ENCODE measurements at regions not wholly inside any gene's neighbourhood (a gene's known extent, or its start where the extent isn't known, plus 50 kb on each side); places are given as distances from the start of the nearest gene placed in this dataset.

DNA sequence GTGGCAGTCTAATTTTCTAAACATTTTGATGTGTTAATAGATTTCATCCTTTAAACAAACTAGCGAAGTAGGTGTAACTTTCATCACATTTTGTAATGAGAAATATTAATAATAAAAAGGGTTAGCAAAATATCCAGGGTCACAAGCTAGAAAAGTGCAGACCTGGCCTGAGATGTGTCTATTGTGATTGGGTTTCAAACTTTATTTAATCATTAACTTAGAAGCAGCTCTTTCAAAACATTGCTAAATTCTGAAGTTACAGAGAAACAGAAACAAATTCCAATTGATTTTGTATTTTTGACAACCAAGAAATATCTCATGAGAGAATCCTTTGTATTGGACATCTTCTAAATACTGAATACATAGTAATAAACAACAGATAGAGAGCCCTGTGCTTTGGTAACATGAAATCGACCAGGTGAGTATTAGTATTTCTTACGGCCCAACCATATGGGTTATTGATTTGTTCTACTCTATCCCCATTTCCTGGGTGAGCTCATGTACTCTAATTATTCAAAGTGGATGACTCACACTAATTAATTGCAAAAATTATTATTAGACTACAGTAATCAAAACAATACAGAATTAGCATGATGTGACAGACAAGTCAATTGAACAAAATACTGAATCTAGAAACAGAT, 1093.8 kb upstream of the AGA start:
- Histone ChIP-seq H2AFZ (ENCODE audit: insufficient read depth, low read depth, low read length, poor library complexity, severe bottlenecking) (no peak overlapping the region), H3K9me3 (replicated peaks in 1 of 2; ENCODE audit: control insufficient read depth in 1 of 2, insufficient read depth in 1 of 2, low read length in 2 of 2) (no peaks in the 10 kb centered on the region), H4K20me1 (ENCODE audit: insufficient read depth, low read length) (no peaks in the 10 kb centered on the region), H3K27me3 (ENCODE audit: control insufficient read depth in 2 of 2, insufficient read depth in 2 of 2, low read length in 2 of 2) (no peaks in the 10 kb centered on the region), H3K4me1 (ENCODE audit: control insufficient read depth in 1 of 2, insufficient read depth in 2 of 2, low read length in 2 of 2) (no peaks in the 10 kb centered on the region), H3K27ac (ENCODE audit: low read depth in 1 of 2, low read length in 2 of 2) (no peak overlapping the region), H3K4me3 (replicated peaks in 1 of 3; ENCODE audit: low read depth in 2 of 3, low read length in 3 of 3) (no peak overlapping the region), H3K4me2 (replicated peaks; ENCODE audit: extremely low read depth, low read length, poor library complexity, severe bottlenecking) (no peak overlapping the region), H3K9ac (ENCODE audit: insufficient read depth, low read length, poor library complexity, severe bottlenecking) (no peak overlapping the region), H3K36me3 (replicated peaks in 1 of 2; ENCODE audit: control insufficient read depth in 1 of 2, insufficient read depth in 2 of 2, low read length in 2 of 2) (no peaks in the 10 kb centered on the region), H3K79me2 (ENCODE audit: insufficient read depth, low read length) (no peaks in the 10 kb centered on the region)
- Mint-ChIP-seq H3K27ac (no peak overlapping the region), H3K9me3 (peaks cover under 1 to 14% (median 6%) of the 10 kb centered on the region in 7 donors), H3K4me3 (no peak overlapping the region), H3K4me1 (no peaks in the 10 kb centered on the region), H3K27me3 (ENCODE audit: low read depth in 3 of 3) (no peaks in the 10 kb centered on the region), H3K36me3 (no peaks in the 10 kb centered on the region)
- WGBS (ENCODE audit: insufficient coverage), result no CpG with 5 or more reads among the region's 3 CpGs
- TF ChIP-seq, protein P1, sequence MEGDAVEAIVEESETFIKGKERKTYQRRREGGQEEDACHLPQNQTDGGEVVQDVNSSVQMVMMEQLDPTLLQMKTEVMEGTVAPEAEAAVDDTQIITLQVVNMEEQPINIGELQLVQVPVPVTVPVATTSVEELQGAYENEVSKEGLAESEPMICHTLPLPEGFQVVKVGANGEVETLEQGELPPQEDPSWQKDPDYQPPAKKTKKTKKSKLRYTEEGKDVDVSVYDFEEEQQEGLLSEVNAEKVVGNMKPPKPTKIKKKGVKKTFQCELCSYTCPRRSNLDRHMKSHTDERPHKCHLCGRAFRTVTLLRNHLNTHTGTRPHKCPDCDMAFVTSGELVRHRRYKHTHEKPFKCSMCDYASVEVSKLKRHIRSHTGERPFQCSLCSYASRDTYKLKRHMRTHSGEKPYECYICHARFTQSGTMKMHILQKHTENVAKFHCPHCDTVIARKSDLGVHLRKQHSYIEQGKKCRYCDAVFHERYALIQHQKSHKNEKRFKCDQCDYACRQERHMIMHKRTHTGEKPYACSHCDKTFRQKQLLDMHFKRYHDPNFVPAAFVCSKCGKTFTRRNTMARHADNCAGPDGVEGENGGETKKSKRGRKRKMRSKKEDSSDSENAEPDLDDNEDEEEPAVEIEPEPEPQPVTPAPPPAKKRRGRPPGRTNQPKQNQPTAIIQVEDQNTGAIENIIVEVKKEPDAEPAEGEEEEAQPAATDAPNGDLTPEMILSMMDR (IDR thresholded peaks at IDR 0.05), result no peak
- intact Hi-C loops (cut with micrococcal nuclease), result no loop called here
- no peak for DNase-seq

DNA sequence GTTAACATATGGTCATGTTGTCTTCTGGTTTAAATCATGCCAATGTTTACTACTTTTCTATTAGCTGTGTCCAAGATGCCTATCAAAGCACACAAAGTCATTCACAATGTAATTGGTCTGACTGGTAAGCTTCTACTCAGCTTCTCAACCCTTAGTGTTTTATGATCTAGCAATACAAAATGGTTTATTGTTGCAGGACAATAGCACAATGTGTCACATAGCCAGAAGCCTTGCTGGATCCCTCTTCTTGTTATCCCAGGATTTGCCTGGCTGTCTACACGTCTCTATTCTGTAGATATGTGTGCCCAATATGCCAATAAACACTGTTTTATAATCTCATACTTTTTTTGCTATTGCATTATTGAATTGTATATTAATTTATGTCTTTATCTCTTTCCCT, 1111.0 kb upstream of the AGA start:
- no peak overlapping the region for H3K4me2 ChIP-seq (replicated peaks; ENCODE audit: extremely low read depth, low read length, poor library complexity, severe bottlenecking)
- intact Hi-C loops (cut with micrococcal nuclease), result no loop called here
- no peak overlapping the region for H2AFZ ChIP-seq (ENCODE audit: insufficient read depth, low read depth, low read length, poor library complexity, severe bottlenecking)
- Mint-ChIP-seq H3K27ac (no peak overlapping the region), H3K4me1 (no peaks in the 10 kb centered on the region), H3K27me3 (ENCODE audit: low read depth in 3 of 3) (no peaks in the 10 kb centered on the region), H3K36me3 (no peaks in the 10 kb centered on the region), H3K9me3 (peaks cover 0 to 5% (median 2%) of the 10 kb centered on the region in 7 donors), H3K4me3 (no peak overlapping the region)
- no peaks in the 10 kb centered on the region for H3K4me1 ChIP-seq (ENCODE audit: control insufficient read depth in 1 of 2, insufficient read depth in 2 of 2, low read length in 2 of 2)
- WGBS (ENCODE audit: insufficient coverage), result no CpG with 5 or more reads among the region's 1 CpG
- H3K27ac ChIP-seq (ENCODE audit: low read depth in 1 of 2, low read length in 2 of 2), result no peak overlapping the region
- H4K20me1 ChIP-seq (ENCODE audit: insufficient read depth, low read length), result no peaks in the 10 kb centered on the region
- TF ChIP-seq, protein P1 (IDR thresholded peaks at IDR 0.05), result no peak
- H3K4me3 ChIP-seq (replicated peaks in 1 of 3; ENCODE audit: low read depth in 2 of 3, low read length in 3 of 3), result no peak overlapping the region
- H3K9me3 ChIP-seq (replicated peaks in 1 of 2; ENCODE audit: control insufficient read depth in 1 of 2, insufficient read depth in 1 of 2, low read length in 2 of 2), result no peaks in the 10 kb centered on the region
- no peak overlapping the region for H3K9ac ChIP-seq (ENCODE audit: insufficient read depth, low read length, poor library complexity, severe bottlenecking)
- no peaks in the 10 kb centered on the region for H3K36me3 ChIP-seq (replicated peaks in 1 of 2; ENCODE audit: control insufficient read depth in 1 of 2, insufficient read depth in 2 of 2, low read length in 2 of 2)
- no peaks in the 10 kb centered on the region for H3K79me2 ChIP-seq (ENCODE audit: insufficient read depth, low read length)
- DNase-seq, result no peak
- H3K27me3 ChIP-seq (ENCODE audit: control insufficient read depth in 2 of 2, insufficient read depth in 2 of 2, low read length in 2 of 2), result no peaks in the 10 kb centered on the region

Measured in CD14-positive monocyte (primary cell).